Activated T-cell treated with anti-CD3 and anti-CD28 coated beads, Interleukin-2, amount 50 U/mL, for 24 hours (primary cell): ENCODE measurements at regions not wholly inside any gene's neighbourhood (a gene's known extent, or its start where the extent isn't known, plus 50 kb on each side); places are given as distances from the start of the nearest gene placed in this dataset.
"Not testable (repeated sequence)": the region's sequence is repeated elsewhere in the genome, so short reads cannot be mapped to it uniquely, and the experiment has no call there.

Experiments
- DNase-seq: peaks from one replicate; pipeline ENCODE4 v3.0.0-alpha.2; 2020
- H3K27ac Mint-ChIP-seq: 2 replicates; pipeline ENCODE4 v1.8.0; 2020; ENCODE audit warnings: mild to moderate bottlenecking, mixed read lengths
- H3K27me3 Mint-ChIP-seq: 2 replicates; pipeline ENCODE4 v1.8.0; 2020; ENCODE audit warnings: mixed read lengths
- H3K36me3 Mint-ChIP-seq: 2 replicates; pipeline ENCODE4 v1.8.0; 2020; ENCODE audit warnings: low read depth, mixed read lengths
- H3K4me1 Mint-ChIP-seq: 2 replicates; pipeline ENCODE4 v1.8.0; 2020; ENCODE audit warnings: low read depth, mixed read lengths
- H3K4me3 Mint-ChIP-seq: 2 replicates; pipeline ENCODE4 v1.8.0; 2020; ENCODE audit warnings: mild to moderate bottlenecking, moderate library complexity, mixed read lengths
- H3K9me3 Mint-ChIP-seq: 2 replicates; pipeline ENCODE4 v1.8.0; 2020; ENCODE audit warnings: mixed read lengths

- Mint-ChIP-seq H3K27me3 (no peaks in the 10 kb centered on the region), H3K4me3 (no peak overlapping the region), H3K36me3 (no peaks in the 10 kb centered on the region), H3K4me1 (no peaks in the 10 kb centered on the region), H3K9me3 (no peaks in the 10 kb centered on the region), H3K27ac (no peak overlapping the region)
- no peak for DNase-seq
These were observed 236.9 kb upstream of the DPYD start for GRCh38 chr1:98157524-98158313.

DNA sequence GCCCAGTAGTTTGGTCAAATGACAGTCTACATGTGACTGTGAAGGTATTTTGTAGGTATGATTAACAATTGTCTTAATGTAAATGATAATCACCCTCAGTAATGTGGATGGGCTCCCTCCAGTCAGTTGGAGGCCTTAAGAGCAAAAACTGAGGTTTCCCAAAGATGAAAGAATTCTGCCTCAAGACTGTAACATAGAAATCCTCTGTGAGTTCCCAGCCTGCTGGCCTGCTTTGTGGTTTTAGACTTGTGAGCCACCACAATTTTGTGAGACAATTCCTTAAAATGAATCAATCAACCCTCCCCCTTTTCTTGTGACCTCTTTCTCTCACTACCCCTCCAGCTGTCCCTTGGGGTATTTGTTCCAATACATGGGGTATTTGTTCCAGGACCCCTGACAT, 226.4 kb upstream of the DPYD start:
- Mint-ChIP-seq H3K27ac (no peak overlapping the region), H3K36me3 (no peaks in the 10 kb centered on the region), H3K4me3 (no peak overlapping the region), H3K27me3 (no peaks in the 10 kb centered on the region), H3K9me3 (peaks cover 14% of the 10 kb centered on the region), H3K4me1 (no peaks in the 10 kb centered on the region)
- DNase-seq, result no peak

GRCh38 chr1:98145655-98146054, 224.8 kb upstream of the DPYD start:
- DNase-seq, result no peak
- Mint-ChIP-seq H3K36me3 (no peaks in the 10 kb centered on the region), H3K4me3 (no peak overlapping the region), H3K27me3 (no peaks in the 10 kb centered on the region), H3K4me1 (no peaks in the 10 kb centered on the region), H3K27ac (no peak overlapping the region), H3K9me3 (peaks cover 4% of the 10 kb centered on the region)

DNA sequence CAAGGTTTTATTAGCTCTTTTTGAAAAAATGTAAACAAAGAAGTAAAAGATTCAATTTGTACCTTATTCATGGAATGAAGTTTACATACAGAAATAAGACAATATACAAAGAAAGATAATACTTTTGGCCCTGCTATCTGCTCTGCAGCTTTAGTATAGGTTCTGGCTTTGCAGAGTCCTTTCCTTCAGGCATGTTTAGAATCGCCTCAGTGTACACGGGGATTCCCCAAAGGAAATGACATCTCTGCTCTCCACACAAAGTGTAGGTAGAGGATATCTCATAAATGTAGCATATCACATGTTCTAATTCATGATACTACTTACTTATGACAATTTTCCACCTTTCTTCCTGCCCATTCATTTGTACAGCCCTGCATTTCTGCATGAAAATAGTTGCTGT, 222.6 kb upstream of the DPYD start:
- Mint-ChIP-seq H3K4me3 (no peak overlapping the region), H3K27ac (no peak overlapping the region), H3K9me3 (no peaks in the 10 kb centered on the region), H3K4me1 (no peaks in the 10 kb centered on the region), H3K27me3 (no peaks in the 10 kb centered on the region), H3K36me3 (no peaks in the 10 kb centered on the region)
- DNase-seq, result no peak

DNA sequence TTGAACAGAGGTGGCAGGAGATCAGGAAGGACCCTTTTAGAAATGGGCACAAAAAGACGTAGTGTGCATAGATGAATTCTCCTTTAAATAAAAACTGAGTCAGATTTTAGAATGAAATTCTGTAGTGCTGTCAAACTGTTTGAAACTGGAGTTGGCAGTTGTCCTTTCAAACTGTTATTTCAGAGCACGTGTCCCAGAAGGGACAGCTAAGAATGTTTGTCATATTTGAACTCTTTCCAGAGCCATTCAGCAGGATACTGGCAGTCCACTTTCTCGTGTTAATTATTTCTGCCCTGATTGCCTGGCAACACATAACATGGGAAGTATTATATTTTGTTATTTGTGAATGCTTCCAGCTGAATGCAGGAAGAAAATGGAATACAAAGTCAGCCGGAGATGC, 212.3 kb upstream of the DPYD start:
- Mint-ChIP-seq H3K4me1 (no peaks in the 10 kb centered on the region), H3K27ac (no peak overlapping the region), H3K27me3 (no peaks in the 10 kb centered on the region), H3K4me3 (no peak overlapping the region), H3K36me3 (no peaks in the 10 kb centered on the region), H3K9me3 (no peaks in the 10 kb centered on the region)
- DNase-seq, result no peak

GRCh38 chr1:98130408-98130807, 209.6 kb upstream of the DPYD start:
- Mint-ChIP-seq H3K27ac (no peak overlapping the region), H3K4me1 (no peaks in the 10 kb centered on the region), H3K36me3 (no peaks in the 10 kb centered on the region), H3K9me3 (no peaks in the 10 kb centered on the region), H3K4me3 (no peak overlapping the region), H3K27me3 (no peaks in the 10 kb centered on the region)
- no peak for DNase-seq

- H3K27ac Mint-ChIP-seq, result no peak overlapping the region
- no peaks in the 10 kb centered on the region for H3K4me1 Mint-ChIP-seq
- no peaks in the 10 kb centered on the region for H3K9me3 Mint-ChIP-seq
- no peaks in the 10 kb centered on the region for H3K27me3 Mint-ChIP-seq
- DNase-seq, result no peak
- H3K36me3 Mint-ChIP-seq, result no peaks in the 10 kb centered on the region
- no peak overlapping the region for H3K4me3 Mint-ChIP-seq
These were observed 208.7 kb upstream of the DPYD start for GRCh38 chr1:98129491-98129890.

DNA sequence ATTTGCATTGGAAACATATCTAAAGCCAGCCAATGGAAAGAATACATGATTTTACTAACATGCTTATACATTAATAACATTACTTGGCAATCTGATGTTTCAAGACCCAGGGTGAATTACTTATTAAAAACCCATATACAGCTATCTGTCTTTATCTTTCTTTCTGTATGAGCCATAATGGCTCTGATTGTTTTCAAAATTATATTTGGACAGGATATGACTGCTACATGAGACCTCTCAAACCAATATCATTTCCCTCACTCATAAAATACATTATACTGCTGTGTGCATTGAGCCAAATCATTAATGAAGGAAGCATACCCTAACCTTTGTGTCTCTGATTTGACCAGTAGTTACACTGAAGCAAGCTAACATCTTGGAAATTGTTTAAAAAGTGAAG, 205.9 kb upstream of the DPYD start:
- H3K27ac Mint-ChIP-seq, result no peak overlapping the region
- no peaks in the 10 kb centered on the region for H3K27me3 Mint-ChIP-seq
- H3K4me3 Mint-ChIP-seq, result no peak overlapping the region
- DNase-seq, result no peak
- no peaks in the 10 kb centered on the region for H3K36me3 Mint-ChIP-seq
- no peaks in the 10 kb centered on the region for H3K9me3 Mint-ChIP-seq
- H3K4me1 Mint-ChIP-seq, result no peaks in the 10 kb centered on the region

GRCh38 chr1:98121646-98122045, 200.8 kb upstream of the DPYD start:
- Mint-ChIP-seq H3K4me1 (no peaks in the 10 kb centered on the region), H3K27ac (no peak overlapping the region), H3K4me3 (no peak overlapping the region), H3K9me3 (no peaks in the 10 kb centered on the region), H3K27me3 (no peaks in the 10 kb centered on the region), H3K36me3 (no peaks in the 10 kb centered on the region)
- DNase-seq, result no peak

- Mint-ChIP-seq H3K27me3 (no peaks in the 10 kb centered on the region), H3K27ac (no peak overlapping the region), H3K4me3 (no peak overlapping the region), H3K9me3 (no peaks in the 10 kb centered on the region), H3K36me3 (no peaks in the 10 kb centered on the region), H3K4me1 (no peaks in the 10 kb centered on the region)
- DNase-seq, result no peak
These were observed 199.0 kb upstream of the DPYD start for GRCh38 chr1:98119796-98120195.

DNA sequence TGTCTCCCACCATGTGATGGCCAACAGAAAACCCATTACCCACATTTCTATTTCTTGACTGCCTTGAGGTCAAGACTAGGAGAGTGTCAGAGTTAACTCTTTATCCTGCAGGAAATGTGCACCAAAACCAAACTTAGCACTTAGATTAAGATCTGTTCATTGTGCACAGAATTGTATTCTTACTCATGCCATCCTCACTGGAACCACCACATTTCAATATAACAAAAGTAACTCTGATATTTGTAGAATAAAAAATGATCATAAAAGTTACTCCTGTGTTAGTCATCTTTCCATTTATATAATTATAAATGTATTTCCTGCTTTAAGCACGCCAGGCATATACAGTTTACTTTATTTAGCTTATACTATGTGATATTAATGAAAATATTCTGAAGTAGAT, 193.0 kb upstream of the DPYD start:
- Mint-ChIP-seq H3K36me3 (no peaks in the 10 kb centered on the region), H3K4me3 (no peak overlapping the region), H3K9me3 (no peaks in the 10 kb centered on the region), H3K27me3 (no peaks in the 10 kb centered on the region), H3K27ac (no peak overlapping the region), H3K4me1 (no peaks in the 10 kb centered on the region)
- DNase-seq, result no peak

GRCh38 chr1:98112626-98113025, 191.8 kb upstream of the DPYD start:
- peaks cover 9% of the 10 kb centered on the region for H3K9me3 Mint-ChIP-seq
- H3K27ac Mint-ChIP-seq, result no peak overlapping the region
- H3K4me3 Mint-ChIP-seq, result no peak overlapping the region
- no peak for DNase-seq
- H3K36me3 Mint-ChIP-seq, result no peaks in the 10 kb centered on the region
- H3K4me1 Mint-ChIP-seq, result no peaks in the 10 kb centered on the region
- H3K27me3 Mint-ChIP-seq, result no peaks in the 10 kb centered on the region

GRCh38 chr1:98110674-98111073, 189.8 kb upstream of the DPYD start:
- Mint-ChIP-seq H3K4me1 (no peaks in the 10 kb centered on the region), H3K4me3 (no peak overlapping the region), H3K27ac (no peak overlapping the region), H3K36me3 (no peaks in the 10 kb centered on the region), H3K27me3 (no peaks in the 10 kb centered on the region), H3K9me3 (peaks cover 19% of the 10 kb centered on the region)
- DNase-seq, result no peak

DNA sequence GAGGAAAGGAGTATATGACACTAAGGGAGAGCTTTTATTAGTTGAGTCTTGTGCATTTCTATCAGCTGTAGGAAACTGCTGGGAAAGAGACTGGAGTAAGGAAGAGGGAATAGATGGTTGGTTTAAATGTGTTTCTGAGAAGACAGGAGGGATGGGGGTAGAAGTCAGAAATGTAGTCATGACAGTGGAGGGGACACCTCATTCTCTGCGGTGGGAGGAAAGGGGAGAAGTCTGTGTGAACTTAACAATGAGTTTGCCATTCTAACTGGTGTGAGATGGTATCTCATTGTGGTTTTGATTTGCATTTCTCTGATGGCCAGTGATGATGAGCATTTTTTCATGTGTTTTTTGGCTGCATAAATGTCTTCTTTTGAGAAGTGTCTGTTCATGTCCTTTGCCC, 187.5 kb upstream of the DPYD start:
- not testable (repeated sequence) for H3K4me1 Mint-ChIP-seq, H3K27me3 Mint-ChIP-seq, H3K36me3 Mint-ChIP-seq, DNase-seq, H3K27ac Mint-ChIP-seq, H3K4me3 Mint-ChIP-seq
- peaks cover 19% of the 10 kb centered on the region for H3K9me3 Mint-ChIP-seq

DNA sequence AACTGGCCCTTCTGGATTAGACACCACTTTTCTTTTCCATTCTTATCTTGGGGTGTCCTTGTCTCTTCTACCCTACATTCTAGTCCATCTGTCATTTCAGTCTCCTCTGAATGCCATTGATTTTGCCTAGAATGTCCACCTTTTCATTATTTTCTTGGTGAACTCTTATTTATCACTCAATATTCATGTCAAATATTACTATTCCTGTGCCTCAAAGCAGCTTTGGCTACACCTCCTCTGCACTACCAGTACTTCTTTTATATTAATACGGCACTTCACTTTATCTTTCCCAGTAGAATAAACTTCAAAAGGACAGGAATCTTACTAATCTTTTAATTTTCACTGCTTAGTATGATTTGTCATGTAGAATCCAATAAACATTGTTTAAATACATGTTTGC, 186.4 kb upstream of the DPYD start:
- Mint-ChIP-seq H3K4me3 (no peak overlapping the region), H3K9me3 (peaks cover 19% of the 10 kb centered on the region), H3K4me1 (no peaks in the 10 kb centered on the region), H3K27ac (no peak overlapping the region), H3K27me3 (no peaks in the 10 kb centered on the region), H3K36me3 (no peaks in the 10 kb centered on the region)
- no peak for DNase-seq

- H3K9me3 Mint-ChIP-seq, result peaks cover 19% of the 10 kb centered on the region
- no peak for DNase-seq
- H3K4me3 Mint-ChIP-seq, result no peak overlapping the region
- no peaks in the 10 kb centered on the region for H3K27me3 Mint-ChIP-seq
- no peak overlapping the region for H3K27ac Mint-ChIP-seq
- no peaks in the 10 kb centered on the region for H3K4me1 Mint-ChIP-seq
- H3K36me3 Mint-ChIP-seq, result no peaks in the 10 kb centered on the region
These were observed 183.5 kb upstream of the DPYD start for GRCh38 chr1:98104289-98104688.
